GM23338 (cell line): ENCODE measurements at regions not wholly inside any gene's neighbourhood (a gene's known extent, or its start where the extent isn't known, plus 50 kb on each side); places are given as distances from the start of the nearest gene placed in this dataset.
"Not testable (repeated sequence)": the region's sequence is repeated elsewhere in the genome, so short reads cannot be mapped to it uniquely, and the experiment has no call there.

Experiments
- ATAC-seq: fragments of 200-7000 bp; cut with Tn5 transposase; 3 replicates; pipeline ENCODE4 v1.9.1; 2020
- DNase-seq: peaks from one replicate; pipeline ENCODE4 v3.0.0-alpha.2; 2015; ENCODE audit warnings: low spot score
- H2AFZ ChIP-seq: fragments of 200-600 bp; sonication (generic); 2 replicates; pipeline ENCODE4 v1.8.0; 2016; ENCODE audit warnings: antibody characterized with exemption, mild to moderate bottlenecking, moderate library complexity
- H3F3A ChIP-seq: fragments of 200-600 bp; sonication (generic); replicated peaks from 2 replicates; pipeline ENCODE4 v1.8.0; 2017; ENCODE audit warnings: antibody characterized with exemption, mixed run types, low read depth
- H3K27ac ChIP-seq: fragments of 200-600 bp; sonication (generic); 2 replicates; pipeline ENCODE4 v1.6.1; 2016; ENCODE audit warnings: low read depth
- H3K27me3 ChIP-seq: fragments of 200-600 bp; sonication (generic); 2 replicates; pipeline ENCODE4 v1.8.0; 2016; ENCODE audit warnings: mild to moderate bottlenecking, mixed run types, moderate library complexity; ENCODE audit not compliant: insufficient read depth
- H3K36me3 ChIP-seq: fragments of 200-600 bp; sonication (generic); 2 replicates; pipeline ENCODE4 v1.8.0; 2016; ENCODE audit warnings: mild to moderate bottlenecking; ENCODE audit not compliant: insufficient read depth
- H3K4me1 ChIP-seq: fragments of 200-600 bp; sonication (generic); 2 replicates; pipeline ENCODE4 v1.8.0; 2016; ENCODE audit warnings: mild to moderate bottlenecking, moderate library complexity; ENCODE audit not compliant: insufficient read depth
- H3K4me2 ChIP-seq: fragments of 200-600 bp; sonication (generic); 2 replicates; pipeline ENCODE4 v1.7.1; 2017; ENCODE audit warnings: mixed run types
- H3K4me3 ChIP-seq: fragments of 200-600 bp; sonication (generic); 2 replicates; pipeline ENCODE4 v1.6.1; 2016; ENCODE audit warnings: mixed run types
- H3K79me2 ChIP-seq: fragments of 200-600 bp; sonication (generic); replicated peaks from 2 replicates; pipeline ENCODE4 v1.8.0; 2017; ENCODE audit warnings: mild to moderate bottlenecking; ENCODE audit not compliant: insufficient read depth
- H3K9me2 ChIP-seq: fragments of 200-600 bp; sonication (generic); 2 replicates; pipeline ENCODE4 v1.8.0; 2017; ENCODE audit not compliant: insufficient read depth
- H4K20me1 ChIP-seq: fragments of 200-600 bp; sonication (generic); replicated peaks from 2 replicates; pipeline ENCODE4 v1.8.0; 2017; ENCODE audit warnings: mild to moderate bottlenecking; ENCODE audit not compliant: insufficient read depth
- H3K27ac Mint-ChIP-seq: 2 replicates; pipeline ENCODE4 v1.8.0; 2020; ENCODE audit warnings: inconsistent platforms, mild to moderate bottlenecking, moderate library complexity, mixed read lengths
- H3K27me3 Mint-ChIP-seq: 3 replicates; pipeline ENCODE4 v1.8.0; 2022; ENCODE audit warnings: low read depth, mild to moderate bottlenecking, moderate library complexity, mixed read lengths, inconsistent platforms; ENCODE audit not compliant: insufficient read depth, poor library complexity
- H3K36me3 Mint-ChIP-seq: 3 replicates; pipeline ENCODE4 v1.8.0; 2021; ENCODE audit warnings: low read depth, mild to moderate bottlenecking, inconsistent platforms, moderate library complexity, mixed read lengths
- H3K4me1 Mint-ChIP-seq: 3 replicates; pipeline ENCODE4 v1.8.0; 2020; ENCODE audit warnings: mild to moderate bottlenecking, inconsistent platforms, mixed read lengths
- H3K4me3 Mint-ChIP-seq: 3 replicates; pipeline ENCODE4 v1.8.0; 2021; ENCODE audit warnings: moderate library complexity, mild to moderate bottlenecking, inconsistent platforms, mixed read lengths
- H3K9me3 Mint-ChIP-seq: 3 replicates; pipeline ENCODE4 v1.8.0; 2020; ENCODE audit warnings: moderate library complexity, mild to moderate bottlenecking, inconsistent platforms, mixed read lengths
- EZH2 ChIP-seq: fragments of 200-600 bp; sonication (generic); IDR thresholded peaks from one replicate; pipeline ENCODE4 v1.8.0; 2017; ENCODE audit warnings: antibody characterized with exemption, mild to moderate bottlenecking, low read depth; ENCODE audit not compliant: unreplicated experiment
- EZH2phosphoT487 ChIP-seq: fragments of 200-600 bp; sonication (generic); IDR thresholded peaks from one replicate; pipeline ENCODE4 v1.8.1; 2018; ENCODE audit warnings: antibody characterized with exemption; ENCODE audit not compliant: unreplicated experiment
- STAT1 ChIP-seq: IDR thresholded peaks from one replicate; pipeline ENCODE4 v1.6.1; 2016; ENCODE audit warnings: antibody characterized with exemption; ENCODE audit not compliant: unreplicated experiment
- ZNF462 ChIP-seq: fragments of 250-450 bp; sonication (Bioruptor Pico); IDR thresholded peaks from 2 replicates; pipeline ENCODE4 v1.5.0; 2020; ENCODE audit warnings: mild to moderate bottlenecking, moderate library complexity
- TF ChIP-seq, protein P1 (sequence below), 2 experiments: fragments of 200-600 bp in 1 of 2; sonication (generic) in 1 of 2; conservative IDR thresholded peaks; 2 replicates each; pipeline versions ENCODE4 v1.5.1 to v1.6.1; 2016 to 2017; ENCODE audit warnings: antibody characterized with exemption in 2 of 2, low read depth in 2 of 2, mild to moderate bottlenecking in 2 of 2, moderate library complexity in 1 of 2

DNA sequence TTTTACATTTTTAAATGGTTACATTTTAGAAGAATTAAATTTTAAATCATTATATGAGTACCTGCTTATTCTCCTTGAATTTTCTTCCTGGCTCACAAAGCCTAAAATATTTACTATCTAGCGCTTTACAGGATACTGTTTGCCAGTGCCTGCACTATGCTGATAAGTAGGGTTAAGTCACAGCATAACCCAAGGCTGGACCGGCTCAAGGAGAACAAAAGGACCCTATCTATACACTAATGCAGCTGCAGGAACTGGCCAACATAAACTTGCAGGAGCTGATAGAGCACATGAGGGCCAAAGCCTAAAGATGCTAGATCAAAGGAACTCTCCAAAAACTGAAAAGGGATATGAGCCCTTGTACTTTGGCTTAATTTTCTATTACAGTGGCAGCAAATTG lies 1086.9 kb upstream of the TMPRSS15 start (continued):
- no peak for TF ChIP-seq ZNF462 (CRISPR knock-in tag)
- no peak for TF ChIP-seq EZH2phosphoT487
- no peak for TF ChIP-seq STAT1
- no peak for TF ChIP-seq EZH2
- TF ChIP-seq, protein P1, sequence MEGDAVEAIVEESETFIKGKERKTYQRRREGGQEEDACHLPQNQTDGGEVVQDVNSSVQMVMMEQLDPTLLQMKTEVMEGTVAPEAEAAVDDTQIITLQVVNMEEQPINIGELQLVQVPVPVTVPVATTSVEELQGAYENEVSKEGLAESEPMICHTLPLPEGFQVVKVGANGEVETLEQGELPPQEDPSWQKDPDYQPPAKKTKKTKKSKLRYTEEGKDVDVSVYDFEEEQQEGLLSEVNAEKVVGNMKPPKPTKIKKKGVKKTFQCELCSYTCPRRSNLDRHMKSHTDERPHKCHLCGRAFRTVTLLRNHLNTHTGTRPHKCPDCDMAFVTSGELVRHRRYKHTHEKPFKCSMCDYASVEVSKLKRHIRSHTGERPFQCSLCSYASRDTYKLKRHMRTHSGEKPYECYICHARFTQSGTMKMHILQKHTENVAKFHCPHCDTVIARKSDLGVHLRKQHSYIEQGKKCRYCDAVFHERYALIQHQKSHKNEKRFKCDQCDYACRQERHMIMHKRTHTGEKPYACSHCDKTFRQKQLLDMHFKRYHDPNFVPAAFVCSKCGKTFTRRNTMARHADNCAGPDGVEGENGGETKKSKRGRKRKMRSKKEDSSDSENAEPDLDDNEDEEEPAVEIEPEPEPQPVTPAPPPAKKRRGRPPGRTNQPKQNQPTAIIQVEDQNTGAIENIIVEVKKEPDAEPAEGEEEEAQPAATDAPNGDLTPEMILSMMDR (conservative IDR thresholded peaks at IDR 0.05; ENCODE audit: low read depth in 2 of 2), result no peak

GRCh38 chr21:19493437-19494241 lies 1090.1 kb upstream of the TMPRSS15 start:
- H3K36me3 ChIP-seq, H2AFZ ChIP-seq, H3K27ac Mint-ChIP-seq, H3F3A ChIP-seq, H3K4me2 ChIP-seq, H3K4me3 Mint-ChIP-seq, H3K4me1 ChIP-seq, H3K79me2 ChIP-seq, H3K27me3 ChIP-seq, H3K27me3 Mint-ChIP-seq, H3K4me3 ChIP-seq, DNase-seq, H4K20me1 ChIP-seq, H3K9me2 ChIP-seq, H3K36me3 Mint-ChIP-seq, H3K4me1 Mint-ChIP-seq, H3K9me3 Mint-ChIP-seq, ATAC-seq, H3K27ac ChIP-seq: not testable (repeated sequence)
